ENCODE measurements at regions not wholly inside any gene's neighbourhood (a gene's known extent, or its start where the extent isn't known, plus 50 kb on each side); places are given as distances from the start of the nearest gene placed in this dataset.

DNA sequence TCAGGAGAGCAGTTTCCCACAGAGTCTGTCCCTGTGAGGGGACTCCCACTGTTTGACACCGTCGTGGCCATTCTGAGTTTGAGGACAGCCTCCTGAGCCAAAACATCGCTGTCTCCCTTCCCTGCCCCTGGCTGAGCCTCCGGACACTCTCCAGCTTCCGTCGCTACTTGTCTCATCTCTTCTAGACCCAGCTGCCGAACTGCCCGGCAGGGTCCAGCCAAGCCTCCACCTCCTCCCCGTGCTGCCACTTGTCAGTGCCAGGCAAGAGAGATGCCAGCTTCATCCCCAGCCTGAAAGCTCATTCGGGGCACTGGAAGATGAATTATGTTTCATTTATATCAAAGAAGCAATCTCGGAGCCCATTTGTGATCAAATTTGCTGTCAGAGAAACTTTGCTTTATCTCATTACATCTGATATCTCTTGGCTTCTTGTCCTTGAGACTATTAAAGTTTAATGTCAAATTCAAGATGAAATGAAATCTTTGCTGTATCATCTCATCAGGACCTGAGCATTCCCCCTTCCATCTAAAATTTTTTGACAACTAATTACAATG lies 283.9 kb downstream of the BUD13 start:
- TF ChIP-seq, protein P1, sequence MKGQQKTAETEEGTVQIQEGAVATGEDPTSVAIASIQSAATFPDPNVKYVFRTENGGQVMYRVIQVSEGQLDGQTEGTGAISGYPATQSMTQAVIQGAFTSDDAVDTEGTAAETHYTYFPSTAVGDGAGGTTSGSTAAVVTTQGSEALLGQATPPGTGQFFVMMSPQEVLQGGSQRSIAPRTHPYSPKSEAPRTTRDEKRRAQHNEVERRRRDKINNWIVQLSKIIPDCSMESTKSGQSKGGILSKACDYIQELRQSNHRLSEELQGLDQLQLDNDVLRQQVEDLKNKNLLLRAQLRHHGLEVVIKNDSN (IDR thresholded peaks at IDR 0.05) = no peak
- TF ChIP-seq RAD21 (IDR thresholded peaks at IDR 0.05; ENCODE audit: low read depth) (no peak), TAF1 (IDR thresholded peaks at IDR 0.05; ENCODE audit: low read depth) (no peak), FOXM1 (IDR thresholded peaks at IDR 0.05; ENCODE audit: borderline replicate concordance, low read depth) (no peak), CREB1 (IDR thresholded peaks at IDR 0.05; ENCODE audit: low read depth) (no peak)
- TF ChIP-seq, protein P2, sequence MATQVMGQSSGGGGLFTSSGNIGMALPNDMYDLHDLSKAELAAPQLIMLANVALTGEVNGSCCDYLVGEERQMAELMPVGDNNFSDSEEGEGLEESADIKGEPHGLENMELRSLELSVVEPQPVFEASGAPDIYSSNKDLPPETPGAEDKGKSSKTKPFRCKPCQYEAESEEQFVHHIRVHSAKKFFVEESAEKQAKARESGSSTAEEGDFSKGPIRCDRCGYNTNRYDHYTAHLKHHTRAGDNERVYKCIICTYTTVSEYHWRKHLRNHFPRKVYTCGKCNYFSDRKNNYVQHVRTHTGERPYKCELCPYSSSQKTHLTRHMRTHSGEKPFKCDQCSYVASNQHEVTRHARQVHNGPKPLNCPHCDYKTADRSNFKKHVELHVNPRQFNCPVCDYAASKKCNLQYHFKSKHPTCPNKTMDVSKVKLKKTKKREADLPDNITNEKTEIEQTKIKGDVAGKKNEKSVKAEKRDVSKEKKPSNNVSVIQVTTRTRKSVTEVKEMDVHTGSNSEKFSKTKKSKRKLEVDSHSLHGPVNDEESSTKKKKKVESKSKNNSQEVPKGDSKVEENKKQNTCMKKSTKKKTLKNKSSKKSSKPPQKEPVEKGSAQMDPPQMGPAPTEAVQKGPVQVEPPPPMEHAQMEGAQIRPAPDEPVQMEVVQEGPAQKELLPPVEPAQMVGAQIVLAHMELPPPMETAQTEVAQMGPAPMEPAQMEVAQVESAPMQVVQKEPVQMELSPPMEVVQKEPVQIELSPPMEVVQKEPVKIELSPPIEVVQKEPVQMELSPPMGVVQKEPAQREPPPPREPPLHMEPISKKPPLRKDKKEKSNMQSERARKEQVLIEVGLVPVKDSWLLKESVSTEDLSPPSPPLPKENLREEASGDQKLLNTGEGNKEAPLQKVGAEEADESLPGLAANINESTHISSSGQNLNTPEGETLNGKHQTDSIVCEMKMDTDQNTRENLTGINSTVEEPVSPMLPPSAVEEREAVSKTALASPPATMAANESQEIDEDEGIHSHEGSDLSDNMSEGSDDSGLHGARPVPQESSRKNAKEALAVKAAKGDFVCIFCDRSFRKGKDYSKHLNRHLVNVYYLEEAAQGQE (IDR thresholded peaks at IDR 0.05; ENCODE audit: low read depth) = no peak

DNA sequence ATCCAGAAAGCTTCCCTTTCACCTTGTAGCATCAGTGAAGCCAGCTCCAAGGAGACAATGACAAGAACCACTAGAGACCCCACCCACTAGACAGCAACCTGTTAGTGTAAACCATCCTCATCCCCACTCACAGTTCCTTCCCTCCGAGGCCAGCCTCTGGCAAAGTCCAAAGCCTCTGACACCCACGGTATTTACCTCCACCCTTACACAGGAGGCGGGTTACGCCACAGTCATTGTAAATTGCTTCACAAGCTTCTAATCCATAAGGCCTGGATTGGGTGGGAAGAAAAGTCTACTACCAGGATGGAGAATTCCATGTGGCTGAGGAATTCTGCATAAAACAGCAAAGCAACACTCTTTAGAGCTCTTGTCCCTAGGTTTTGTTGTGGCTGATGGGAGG lies 287.4 kb downstream of the BUD13 start:
- no peak for TF ChIP-seq NFIC (IDR thresholded peaks at IDR 0.05)
- no peak for TF ChIP-seq CREB1 (IDR thresholded peaks at IDR 0.05; ENCODE audit: low read depth)
- TF ChIP-seq EGR1 (IDR thresholded peaks at IDR 0.05) = no peak
- TF ChIP-seq, protein P3, sequence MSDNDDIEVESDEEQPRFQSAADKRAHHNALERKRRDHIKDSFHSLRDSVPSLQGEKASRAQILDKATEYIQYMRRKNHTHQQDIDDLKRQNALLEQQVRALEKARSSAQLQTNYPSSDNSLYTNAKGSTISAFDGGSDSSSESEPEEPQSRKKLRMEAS (IDR thresholded peaks at IDR 0.05) = no peak
- TF ChIP-seq, protein P2 (IDR thresholded peaks at IDR 0.05; ENCODE audit: low read depth) = no peak
- TF ChIP-seq YY1 (IDR thresholded peaks at IDR 0.05; ENCODE audit: low read depth) = no peak
- TF ChIP-seq, protein P1 (IDR thresholded peaks at IDR 0.05) = no peak
- TF ChIP-seq TCF12 (IDR thresholded peaks at IDR 0.05; ENCODE audit: low read depth) = no peak
- TF ChIP-seq FOXM1 (IDR thresholded peaks at IDR 0.05; ENCODE audit: borderline replicate concordance, low read depth) = no peak
- no peak for TF ChIP-seq ZBTB7A (IDR thresholded peaks at IDR 0.05; ENCODE audit: low read depth)
- TF ChIP-seq CEBPB (IDR thresholded peaks at IDR 0.05) = no peak
- no peak for TF ChIP-seq TAF1 (IDR thresholded peaks at IDR 0.05; ENCODE audit: low read depth)
- TF ChIP-seq EP300 (IDR thresholded peaks at IDR 0.05; ENCODE audit: borderline replicate concordance) = no peak
- no peak for TF ChIP-seq TEAD4 (IDR thresholded peaks at IDR 0.05)
- TF ChIP-seq RAD21 (IDR thresholded peaks at IDR 0.05; ENCODE audit: low read depth) = no peak

DNA sequence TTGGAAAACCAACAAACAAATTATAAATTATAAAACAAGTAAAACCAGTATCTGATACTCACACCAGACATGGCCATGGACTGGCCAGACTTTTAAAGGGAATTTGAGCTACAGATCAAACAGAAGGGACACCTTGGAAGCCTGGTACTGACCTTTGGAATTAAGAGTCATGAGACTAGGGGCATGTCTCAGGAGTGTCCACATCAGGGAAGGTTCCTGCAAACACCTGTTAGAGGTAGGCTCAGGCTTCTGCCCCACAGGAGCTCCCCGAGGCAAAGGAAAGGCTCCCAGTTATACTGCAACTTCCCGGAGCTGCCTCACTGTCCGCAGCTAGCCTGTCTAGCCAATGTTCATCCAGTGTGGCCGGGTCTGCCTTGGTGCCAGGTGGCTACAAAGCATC lies 290.1 kb downstream of the BUD13 start:
- TF ChIP-seq YY1 (IDR thresholded peaks at IDR 0.05; ENCODE audit: low read depth) (no peak), CREB1 (IDR thresholded peaks at IDR 0.05; ENCODE audit: low read depth) (no peak)
- TF ChIP-seq, protein P2 (IDR thresholded peaks at IDR 0.05; ENCODE audit: low read depth) = no peak

DNA sequence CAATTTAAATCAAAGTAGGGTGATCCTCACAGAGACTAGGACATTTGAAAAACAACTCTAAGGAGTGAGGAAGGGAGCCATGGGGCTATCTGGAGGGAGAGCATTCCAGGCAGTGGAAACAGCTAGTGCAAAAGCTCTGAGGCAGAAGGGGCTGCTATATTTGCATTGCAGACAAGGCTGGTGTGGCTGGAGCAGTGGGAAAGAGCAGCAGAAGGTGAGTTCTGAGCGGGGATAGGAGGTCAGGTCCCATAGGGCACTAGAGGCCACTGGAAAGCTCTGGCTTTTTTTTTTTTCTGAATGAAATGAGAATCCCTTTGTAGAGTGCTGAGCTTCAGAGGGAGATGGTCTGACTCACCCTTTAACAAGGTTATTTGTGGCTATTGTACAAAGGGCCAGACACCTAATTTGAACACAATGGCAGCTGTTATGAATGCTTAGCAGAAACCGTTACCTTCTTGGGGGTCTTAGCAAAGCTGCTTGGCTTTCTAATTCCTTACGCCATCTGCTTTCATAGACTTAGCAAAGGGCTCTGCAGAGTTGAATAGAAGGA lies 291.6 kb downstream of the BUD13 start:
- TF ChIP-seq YY1 (IDR thresholded peaks at IDR 0.05; ENCODE audit: low read depth) (no peak), TEAD4 (IDR thresholded peaks at IDR 0.05) (no peak), TCF12 (IDR thresholded peaks at IDR 0.05; ENCODE audit: low read depth) (no peak), CREB1 (IDR thresholded peaks at IDR 0.05; ENCODE audit: low read depth) (no peak), EP300 (IDR thresholded peaks at IDR 0.05; ENCODE audit: borderline replicate concordance) (no peak), ZBTB7A (IDR thresholded peaks at IDR 0.05; ENCODE audit: low read depth) (no peak)

All from Ishikawa (cell line).